SKM-1 treated with dmso at 0.1 percent for 144 hours (cell line): ENCODE measurements at regions not wholly inside any gene's neighbourhood (a gene's known extent, or its start where the extent isn't known, plus 50 kb on each side); places are given as distances from the start of the nearest gene placed in this dataset.
"Not testable (repeated sequence)": the region's sequence is repeated elsewhere in the genome, so short reads cannot be mapped to it uniquely, and the experiment has no call there.

Experiments
- DNase-seq: peaks from one replicate; lab custom pipeline; 2025; ENCODE audit not compliant: unreplicated experiment; lab: John Stamatoyannopoulos, UW

GRCh38 chr6:50899306-50899870, 80.7 kb downstream of the TFAP2B start:
- no peak for DNase-seq

GRCh38 chr6:50902260-50902659, 83.6 kb downstream of the TFAP2B start:
- DNase-seq, result no peak

- no peak for DNase-seq
These were observed 86.6 kb downstream of the TFAP2B start for GRCh38 chr6:50905297-50905696.

GRCh38 chr6:50907565-50907964, 88.9 kb downstream of the TFAP2B start:
- DNase-seq, result no peak

GRCh38 chr6:50913105-50913770, 94.6 kb downstream of the TFAP2B start:
- no peak for DNase-seq

GRCh38 chr6:50921378-50921777, 102.7 kb downstream of the TFAP2B start:
- not testable (repeated sequence) for DNase-seq

- DNase-seq, result no peak
These were observed 103.3 kb downstream of the TFAP2B start for GRCh38 chr6:50921968-50922367.

- no peak for DNase-seq
These were observed 104.2 kb downstream of the TFAP2B start for GRCh38 chr6:50922579-50923525.

- no peak for DNase-seq
These were observed 106.1 kb downstream of the TFAP2B start for GRCh38 chr6:50924758-50925157.

GRCh38 chr6:50925548-50925947, 106.9 kb downstream of the TFAP2B start:
- DNase-seq, result no peak

GRCh38 chr6:50925981-50926380, 107.3 kb downstream of the TFAP2B start:
- DNase-seq, result no peak

- no peak for DNase-seq
These were observed 109.1 kb downstream of the TFAP2B start for GRCh38 chr6:50927800-50928199.

- no peak for DNase-seq
These were observed 110.7 kb downstream of the TFAP2B start for GRCh38 chr6:50929323-50929722.

- no peak for DNase-seq
These were observed 116.8 kb downstream of the TFAP2B start for GRCh38 chr6:50935442-50935841.

GRCh38 chr6:50936277-50936681, 117.6 kb downstream of the TFAP2B start:
- no peak for DNase-seq

- DNase-seq, result no peak
These were observed 121.3 kb downstream of the TFAP2B start for GRCh38 chr6:50939931-50940330.

GRCh38 chr6:50945789-50946188, 127.1 kb downstream of the TFAP2B start:
- DNase-seq, result no peak

- DNase-seq, result no peak
These were observed 133.6 kb downstream of the TFAP2B start for GRCh38 chr6:50952092-50952907.

- no peak for DNase-seq
These were observed 137.3 kb downstream of the TFAP2B start for GRCh38 chr6:50956014-50956413.

- no peak for DNase-seq
These were observed 139.6 kb downstream of the TFAP2B start for GRCh38 chr6:50958148-50958697.
